Hippocampal formation (tissue), 2 donors: ENCODE measurements at regions not wholly inside any gene's neighbourhood (a gene's known extent, or its start where the extent isn't known, plus 50 kb on each side); places are given as distances from the start of the nearest gene placed in this dataset.
A peak's percentile ranks its signal among the peaks of the same experiment; 100 is the strongest.

ENCODE experiments used
- DNase-seq, 2 donors: peaks; one replicate each; lab custom pipeline; 2025; lab: John Stamatoyannopoulos, UW

GRCh38 chr5:124922255-124922975 lies 176.0 kb upstream of the ZNF608 start:
- peak in 1 of 2 donors; percentile 44 for DNase-seq

GRCh38 chr5:124923131-124923530 lies 176.7 kb upstream of the ZNF608 start:
- peak; percentile 69 to 92 for DNase-seq

- DNase-seq = no peak
Measured at GRCh38 chr5:124924729-124925128, 178.3 kb upstream of the ZNF608 start.

- no peak for DNase-seq
Measured at GRCh38 chr5:124927735-124928134, 181.3 kb upstream of the ZNF608 start.

- DNase-seq = no peak
Measured at GRCh38 chr5:124929000-124929399, 182.6 kb upstream of the ZNF608 start.

- no peak for DNase-seq
Measured at GRCh38 chr5:124932791-124933600, 186.6 kb upstream of the ZNF608 start.

- no peak for DNase-seq
Measured at GRCh38 chr5:124935065-124935464, 188.6 kb upstream of the ZNF608 start.

GRCh38 chr5:124936626-124936933 lies 190.1 kb upstream of the ZNF608 start:
- no peak for DNase-seq

GRCh38 chr5:124941051-124942049 lies 194.9 kb upstream of the ZNF608 start:
- no peak for DNase-seq

GRCh38 chr5:124948062-124948753 lies 201.8 kb upstream of the ZNF608 start:
- no peak for DNase-seq

GRCh38 chr5:124948754-124949275 lies 202.4 kb upstream of the ZNF608 start:
- no peak for DNase-seq

GRCh38 chr5:124949862-124950261 lies 203.4 kb upstream of the ZNF608 start:
- DNase-seq = no peak

- DNase-seq = no peak
Measured at GRCh38 chr5:124951105-124951504, 204.7 kb upstream of the ZNF608 start.

- DNase-seq = no peak
Measured at GRCh38 chr5:124951661-124952060, 205.2 kb upstream of the ZNF608 start.

- no peak for DNase-seq
Measured at GRCh38 chr5:124952079-124952478, 205.6 kb upstream of the ZNF608 start.

- no peak for DNase-seq
Measured at GRCh38 chr5:124952566-124952965, 206.1 kb upstream of the ZNF608 start.

GRCh38 chr5:124954784-124955183 lies 208.3 kb upstream of the ZNF608 start:
- DNase-seq = no peak

GRCh38 chr5:124956471-124957029 lies 210.1 kb upstream of the ZNF608 start:
- peak; percentile 14 to 35 for DNase-seq

GRCh38 chr5:124957063-124957462 lies 210.6 kb upstream of the ZNF608 start:
- DNase-seq = no peak

- DNase-seq = no peak
Measured at GRCh38 chr5:124960266-124960665, 213.8 kb upstream of the ZNF608 start.

GRCh38 chr5:124961521-124961920 lies 215.1 kb upstream of the ZNF608 start:
- DNase-seq = no peak
